Activated T-helper 2 cell treated with anti-CD3 and anti-CD28 coated beads, Interferon-gamma antibody, Interleukin-2, Interleukin-4, amounts not matched to agents 10 μg/mL and 5 μg/mL and 100 μg/mL, durations not matched to agents 14 hours and 24 hours and 36 hours (primary cell): ENCODE measurements at regions not wholly inside any gene's neighbourhood (a gene's known extent, or its start where the extent isn't known, plus 50 kb on each side); places are given as distances from the start of the nearest gene placed in this dataset.
"Not testable (repeated sequence)": the region's sequence is repeated elsewhere in the genome, so short reads cannot be mapped to it uniquely, and the experiment has no call there.

Source experiments
- DNase-seq: peaks from one replicate; pipeline ENCODE4 v3.0.0; 2021; ENCODE audit warnings: low spot score
- H3K27ac Mint-ChIP-seq: one replicate; pipeline ENCODE4 v1.8.0; 2021; ENCODE audit warnings: mixed read lengths
- H3K27me3 Mint-ChIP-seq: one replicate; pipeline ENCODE4 v1.8.0; 2021; ENCODE audit warnings: low read depth, mixed read lengths
- H3K36me3 Mint-ChIP-seq: one replicate; pipeline ENCODE4 v1.8.0; 2021; ENCODE audit warnings: low read depth, mixed read lengths
- H3K4me1 Mint-ChIP-seq: one replicate; pipeline ENCODE4 v1.8.0; 2021; ENCODE audit warnings: low read depth, mixed read lengths
- H3K4me3 Mint-ChIP-seq: one replicate; pipeline ENCODE4 v1.8.0; 2021; ENCODE audit warnings: low read depth, mild to moderate bottlenecking, moderate library complexity, mixed read lengths
- H3K9me3 Mint-ChIP-seq: one replicate; pipeline ENCODE4 v1.8.0; 2021; ENCODE audit warnings: mixed read lengths
- intact Hi-C: fragments of 100-400 bp; cut with micrococcal nuclease; formaldehyde crosslinking; loops from one replicate; pipeline ENCODE4 v1.15.1; 2023

GRCh38 chr7:93029056-93029455 is 88.7 kb downstream of the SAMD9 start:
- Mint-ChIP-seq H3K9me3 (peaks cover 41% of the 10 kb centered on the region), H3K36me3 (peaks cover 10% of the 10 kb centered on the region), H3K27ac (no peak overlapping the region), H3K4me3 (no peak overlapping the region), H3K4me1 (peaks cover 4% of the 10 kb centered on the region), H3K27me3 (no peaks in the 10 kb centered on the region)
- no peak for DNase-seq
- intact Hi-C loops: no loop called here

- H3K27me3 Mint-ChIP-seq: no peaks in the 10 kb centered on the region
- DNase-seq: no peak
- intact Hi-C loops: no loop called here
- peaks cover 37% of the 10 kb centered on the region for H3K9me3 Mint-ChIP-seq
- peaks cover 4% of the 10 kb centered on the region for H3K4me1 Mint-ChIP-seq
- no peak overlapping the region for H3K4me3 Mint-ChIP-seq
- peaks cover 10% of the 10 kb centered on the region for H3K36me3 Mint-ChIP-seq
- no peak overlapping the region for H3K27ac Mint-ChIP-seq
These were observed 89.2 kb downstream of the SAMD9 start for GRCh38 chr7:93028610-93029009.

- Mint-ChIP-seq H3K36me3 (peaks cover 6% of the 10 kb centered on the region), H3K9me3 (peaks cover 29% of the 10 kb centered on the region), H3K27me3 (no peaks in the 10 kb centered on the region), H3K4me1 (peaks cover 4% of the 10 kb centered on the region), H3K27ac (no peak overlapping the region), H3K4me3 (no peak overlapping the region)
- DNase-seq: no peak
- intact Hi-C loops: no loop called here
These were observed 90.7 kb downstream of the SAMD9 start for GRCh38 chr7:93027044-93027443.

- intact Hi-C loops: no loop called here
- peaks cover 4% of the 10 kb centered on the region for H3K4me1 Mint-ChIP-seq
- peaks cover 6% of the 10 kb centered on the region for H3K36me3 Mint-ChIP-seq
- H3K4me3 Mint-ChIP-seq: no peak overlapping the region
- H3K9me3 Mint-ChIP-seq: peaks cover 23% of the 10 kb centered on the region
- H3K27me3 Mint-ChIP-seq: no peaks in the 10 kb centered on the region
- no peak for DNase-seq
- no peak overlapping the region for H3K27ac Mint-ChIP-seq
These were observed 91.4 kb downstream of the SAMD9 start for GRCh38 chr7:93026425-93026824.

GRCh38 chr7:93025389-93025788 is 92.4 kb downstream of the SAMD9 start:
- H3K9me3 Mint-ChIP-seq: peaks cover 17% of the 10 kb centered on the region
- no peak overlapping the region for H3K4me3 Mint-ChIP-seq
- intact Hi-C loops: no loop called here
- H3K27ac Mint-ChIP-seq: no peak overlapping the region
- no peaks in the 10 kb centered on the region for H3K27me3 Mint-ChIP-seq
- H3K36me3 Mint-ChIP-seq: no peaks in the 10 kb centered on the region
- H3K4me1 Mint-ChIP-seq: peaks cover 4% of the 10 kb centered on the region
- no peak for DNase-seq

GRCh38 chr7:93022931-93023478 is 94.8 kb downstream of the SAMD9 start:
- H3K36me3 Mint-ChIP-seq, H3K4me3 Mint-ChIP-seq, intact Hi-C loops, H3K27me3 Mint-ChIP-seq, H3K4me1 Mint-ChIP-seq, DNase-seq, H3K27ac Mint-ChIP-seq: not testable (repeated sequence)
- peaks cover 14% of the 10 kb centered on the region for H3K9me3 Mint-ChIP-seq

- H3K4me1 Mint-ChIP-seq: peaks cover 7% of the 10 kb centered on the region
- H3K36me3 Mint-ChIP-seq: no peaks in the 10 kb centered on the region
- no peak overlapping the region for H3K27ac Mint-ChIP-seq
- H3K27me3 Mint-ChIP-seq: no peaks in the 10 kb centered on the region
- intact Hi-C loops: no loop called here
- no peak for DNase-seq
- H3K9me3 Mint-ChIP-seq: peaks cover 14% of the 10 kb centered on the region
- H3K4me3 Mint-ChIP-seq: no peak overlapping the region
These were observed 96.0 kb downstream of the SAMD9 start for GRCh38 chr7:93021748-93022147.

GRCh38 chr7:93018716-93019115 is 99.1 kb downstream of the SAMD9 start:
- Mint-ChIP-seq H3K9me3 (peaks cover 14% of the 10 kb centered on the region), H3K27ac (no peak overlapping the region), H3K4me1 (peaks cover 11% of the 10 kb centered on the region), H3K36me3 (no peaks in the 10 kb centered on the region), H3K4me3 (no peak overlapping the region), H3K27me3 (no peaks in the 10 kb centered on the region)
- DNase-seq: no peak
- intact Hi-C loops: no loop called here

- peaks cover 11% of the 10 kb centered on the region for H3K4me1 Mint-ChIP-seq
- intact Hi-C loops: no loop called here
- no peak for DNase-seq
- H3K4me3 Mint-ChIP-seq: no peak overlapping the region
- H3K27me3 Mint-ChIP-seq: peaks cover 2% of the 10 kb centered on the region
- H3K36me3 Mint-ChIP-seq: no peaks in the 10 kb centered on the region
- peaks cover 6% of the 10 kb centered on the region for H3K9me3 Mint-ChIP-seq
- H3K27ac Mint-ChIP-seq: no peak overlapping the region
These were observed 100.9 kb downstream of the SAMD9 start for GRCh38 chr7:93016681-93017381.

GRCh38 chr7:93015779-93016481 is 101.8 kb downstream of the SAMD9 start:
- Mint-ChIP-seq H3K36me3 (no peaks in the 10 kb centered on the region), H3K27ac (peak overlapping the region; percentile 4), H3K4me3 (no peak overlapping the region), H3K27me3 (peaks cover 6% of the 10 kb centered on the region), H3K9me3 (peaks cover 6% of the 10 kb centered on the region), H3K4me1 (peaks cover 11% of the 10 kb centered on the region)
- intact Hi-C loops: no loop called here
- no peak for DNase-seq

- no peak overlapping the region for H3K27ac Mint-ChIP-seq
- H3K4me1 Mint-ChIP-seq: peaks cover 11% of the 10 kb centered on the region
- no peak for DNase-seq
- intact Hi-C loops: no loop called here
- H3K36me3 Mint-ChIP-seq: no peaks in the 10 kb centered on the region
- peaks cover 10% of the 10 kb centered on the region for H3K27me3 Mint-ChIP-seq
- peaks cover under 1% of the 10 kb centered on the region for H3K9me3 Mint-ChIP-seq
- H3K4me3 Mint-ChIP-seq: no peak overlapping the region
These were observed 102.5 kb downstream of the SAMD9 start for GRCh38 chr7:93015101-93015778.

GRCh38 chr7:93014410-93014809 is 103.4 kb downstream of the SAMD9 start:
- no peak for DNase-seq
- no peaks in the 10 kb centered on the region for H3K36me3 Mint-ChIP-seq
- H3K27ac Mint-ChIP-seq: no peak overlapping the region
- intact Hi-C loops: no loop called here
- peaks cover 11% of the 10 kb centered on the region for H3K4me1 Mint-ChIP-seq
- H3K27me3 Mint-ChIP-seq: peaks cover 16% of the 10 kb centered on the region
- no peaks in the 10 kb centered on the region for H3K9me3 Mint-ChIP-seq
- no peak overlapping the region for H3K4me3 Mint-ChIP-seq
